ENCODE measurements at regions not wholly inside any gene's neighbourhood (a gene's known extent, or its start where the extent isn't known, plus 50 kb on each side); places are given as distances from the start of the nearest gene placed in this dataset.

DNA sequence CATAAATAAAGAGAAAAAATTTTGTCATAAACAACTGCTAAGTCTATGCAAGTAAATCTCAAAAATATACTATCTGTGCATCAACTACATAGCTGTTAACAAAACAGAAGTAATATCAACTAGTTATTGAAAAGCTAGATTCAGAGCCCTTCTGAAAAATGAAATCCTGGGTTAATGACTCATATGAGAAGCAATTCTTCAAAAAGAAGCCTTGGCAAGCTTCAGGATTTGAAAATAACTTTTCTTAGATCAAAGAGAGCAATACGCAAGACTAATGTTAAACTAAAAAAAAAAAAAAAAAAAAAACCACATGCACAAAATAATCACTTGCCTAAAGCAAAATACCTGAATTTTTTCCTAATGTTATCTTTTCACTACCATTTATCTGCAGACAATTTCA is 566.1 kb upstream of the BOD1L1 start:
- dilution Hi-C loops (cut with MboI; ENCODE audit: extremely low pct_ligation_motif_present, low sequenced_read_pairs), result no loop called here
- H3K9me3 ChIP-seq (ENCODE audit: control insufficient read depth, low read depth, low read length), result no peaks in the 10 kb centered on the region
- no peak overlapping the region for H2AFZ ChIP-seq (ENCODE audit: control insufficient read depth, low read length)

DNA sequence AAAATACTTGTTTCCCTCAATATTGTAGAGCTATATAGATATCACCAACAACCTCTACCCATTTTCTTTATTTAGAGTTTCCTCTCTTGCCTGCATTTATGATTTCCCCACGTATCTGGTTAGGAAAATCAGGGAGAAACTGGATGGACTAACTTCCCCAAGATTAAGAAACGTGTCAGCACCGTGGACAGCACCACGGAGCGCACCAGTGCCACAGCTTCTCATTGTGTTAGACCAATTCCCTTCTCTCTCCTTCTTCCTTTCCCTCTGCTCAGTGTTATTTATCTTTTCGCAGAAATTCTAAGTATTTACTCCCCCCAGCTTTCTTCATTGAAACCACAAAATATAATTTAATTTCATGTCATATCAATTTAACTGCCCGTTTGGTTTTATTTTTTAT is 568.6 kb upstream of the BOD1L1 start:
- H3K4me1 ChIP-seq (ENCODE audit: control insufficient read depth, extremely low read depth, insufficient read depth, low read length), result no peaks in the 10 kb centered on the region
- FAIRE-seq (peak; percentile 84), DNase-seq (ENCODE audit: low read depth, low spot score) (no peak)
- no peaks in the 10 kb centered on the region for H3K9me1 ChIP-seq (ENCODE audit: control insufficient read depth, extremely low read depth, insufficient read depth, low read length)
- H3K4me2 ChIP-seq (ENCODE audit: control insufficient read depth, extremely low read depth, insufficient read depth, low read depth, low read length), result no peak overlapping the region
- H4K20me1 ChIP-seq (ENCODE audit: control insufficient read depth, extremely low read depth, insufficient read depth, low read length), result no peaks in the 10 kb centered on the region
- H3K27me3 ChIP-seq (ENCODE audit: control insufficient read depth, extremely low read depth, insufficient read depth, low read length), result no peaks in the 10 kb centered on the region
- no peak overlapping the region for H2AFZ ChIP-seq (ENCODE audit: control insufficient read depth, low read length)
- no peak overlapping the region for H3K27ac ChIP-seq (ENCODE audit: control insufficient read depth, insufficient read depth, low read length)
- no peaks in the 10 kb centered on the region for H3K79me2 ChIP-seq (ENCODE audit: control insufficient read depth, insufficient read depth, low read length)
- no peaks in the 10 kb centered on the region for H3K36me3 ChIP-seq (ENCODE audit: control insufficient read depth in 2 of 2, extremely low read depth in 1 of 2, insufficient read depth in 2 of 2, low read length in 2 of 2)
- dilution Hi-C loops (cut with MboI; ENCODE audit: extremely low pct_ligation_motif_present, low sequenced_read_pairs), result no loop called here
- H3K9me3 ChIP-seq (ENCODE audit: control insufficient read depth, low read depth, low read length), result no peaks in the 10 kb centered on the region
- H3K9ac ChIP-seq (ENCODE audit: control insufficient read depth, extremely low read depth, insufficient read depth, low read length), result no peak overlapping the region
- H3K4me3 ChIP-seq (ENCODE audit: control insufficient read depth in 2 of 3, extremely low read depth in 1 of 3, insufficient read depth in 2 of 3, low read depth in 1 of 3, low read length in 3 of 3), result no peak overlapping the region
- TF ChIP-seq, protein P1, sequence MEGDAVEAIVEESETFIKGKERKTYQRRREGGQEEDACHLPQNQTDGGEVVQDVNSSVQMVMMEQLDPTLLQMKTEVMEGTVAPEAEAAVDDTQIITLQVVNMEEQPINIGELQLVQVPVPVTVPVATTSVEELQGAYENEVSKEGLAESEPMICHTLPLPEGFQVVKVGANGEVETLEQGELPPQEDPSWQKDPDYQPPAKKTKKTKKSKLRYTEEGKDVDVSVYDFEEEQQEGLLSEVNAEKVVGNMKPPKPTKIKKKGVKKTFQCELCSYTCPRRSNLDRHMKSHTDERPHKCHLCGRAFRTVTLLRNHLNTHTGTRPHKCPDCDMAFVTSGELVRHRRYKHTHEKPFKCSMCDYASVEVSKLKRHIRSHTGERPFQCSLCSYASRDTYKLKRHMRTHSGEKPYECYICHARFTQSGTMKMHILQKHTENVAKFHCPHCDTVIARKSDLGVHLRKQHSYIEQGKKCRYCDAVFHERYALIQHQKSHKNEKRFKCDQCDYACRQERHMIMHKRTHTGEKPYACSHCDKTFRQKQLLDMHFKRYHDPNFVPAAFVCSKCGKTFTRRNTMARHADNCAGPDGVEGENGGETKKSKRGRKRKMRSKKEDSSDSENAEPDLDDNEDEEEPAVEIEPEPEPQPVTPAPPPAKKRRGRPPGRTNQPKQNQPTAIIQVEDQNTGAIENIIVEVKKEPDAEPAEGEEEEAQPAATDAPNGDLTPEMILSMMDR (optimal IDR thresholded peaks at IDR 0.05 in 1 of 3, IDR thresholded peaks at IDR 0.05 in 1 of 3, conservative IDR thresholded peaks at IDR 0.05 in 1 of 3; ENCODE audit: extremely low read depth in 1 of 3, insufficient read depth in 2 of 3, low read length in 3 of 3), result no peak
- no peak for TF ChIP-seq EZH2 (IDR thresholded peaks at IDR 0.05; ENCODE audit: low read length)

More for the DNA sequence above, 566.1 kb upstream of the BOD1L1 start:
- Histone ChIP-seq H3K79me2 (ENCODE audit: control insufficient read depth, insufficient read depth, low read length) (no peaks in the 10 kb centered on the region), H3K27me3 (ENCODE audit: control insufficient read depth, extremely low read depth, insufficient read depth, low read length) (no peaks in the 10 kb centered on the region), H3K27ac (ENCODE audit: control insufficient read depth, insufficient read depth, low read length) (no peak overlapping the region), H3K9me1 (ENCODE audit: control insufficient read depth, extremely low read depth, insufficient read depth, low read length) (no peaks in the 10 kb centered on the region), H3K9ac (ENCODE audit: control insufficient read depth, extremely low read depth, insufficient read depth, low read length) (no peak overlapping the region), H3K4me1 (ENCODE audit: control insufficient read depth, extremely low read depth, insufficient read depth, low read length) (no peaks in the 10 kb centered on the region), H3K4me2 (ENCODE audit: control insufficient read depth, extremely low read depth, insufficient read depth, low read depth, low read length) (no peak overlapping the region), H3K4me3 (ENCODE audit: control insufficient read depth in 2 of 3, extremely low read depth in 1 of 3, insufficient read depth in 2 of 3, low read depth in 1 of 3, low read length in 3 of 3) (no peak overlapping the region), H3K36me3 (ENCODE audit: control insufficient read depth in 2 of 2, extremely low read depth in 1 of 2, insufficient read depth in 2 of 2, low read length in 2 of 2) (no peaks in the 10 kb centered on the region), H4K20me1 (ENCODE audit: control insufficient read depth, extremely low read depth, insufficient read depth, low read length) (no peaks in the 10 kb centered on the region)
- TF ChIP-seq, protein P1 (optimal IDR thresholded peaks at IDR 0.05 in 1 of 3, IDR thresholded peaks at IDR 0.05 in 1 of 3, conservative IDR thresholded peaks at IDR 0.05 in 1 of 3; ENCODE audit: extremely low read depth in 1 of 3, insufficient read depth in 2 of 3, low read length in 3 of 3), result no peak
- TF ChIP-seq EZH2 (IDR thresholded peaks at IDR 0.05; ENCODE audit: low read length), result no peak
- DNase-seq (ENCODE audit: low read depth, low spot score) (no peak), FAIRE-seq (no peak)
